ENCODE measurements at regions not wholly inside any gene's neighbourhood (a gene's known extent, or its start where the extent isn't known, plus 50 kb on each side); places are given as distances from the start of the nearest gene placed in this dataset.

DNA sequence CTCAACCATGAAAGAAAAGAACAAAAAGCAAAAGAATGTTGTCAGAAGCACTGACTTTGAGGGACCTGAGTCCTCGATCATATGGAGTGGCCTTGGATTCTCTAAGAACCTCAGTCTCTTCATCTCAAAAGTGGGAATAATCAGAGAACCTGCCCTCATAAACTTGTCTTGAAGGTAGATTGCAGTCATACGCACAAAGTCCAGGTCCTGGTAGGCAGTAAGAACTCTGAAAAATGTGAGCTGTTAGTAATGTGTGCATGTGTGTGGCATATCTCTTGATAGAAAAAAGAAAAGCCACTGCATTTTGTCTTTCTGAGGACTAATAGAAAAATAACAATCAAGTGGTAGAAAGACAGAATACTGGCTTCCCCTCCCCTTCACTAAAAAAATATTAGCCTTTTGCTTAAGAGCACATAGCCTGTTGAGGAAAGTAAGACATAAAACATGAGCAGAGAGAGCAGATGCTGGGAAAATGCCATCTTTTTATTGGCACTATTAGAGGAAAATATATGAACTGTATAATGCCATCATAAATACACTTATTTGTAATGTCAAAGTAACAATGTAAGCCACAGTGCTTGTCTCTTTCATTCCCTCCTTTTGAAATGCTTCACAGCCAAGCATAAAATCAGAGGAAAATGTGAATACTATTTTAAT, 205.1 kb upstream of the TBX3 start:
- TF ChIP-seq, protein P1, sequence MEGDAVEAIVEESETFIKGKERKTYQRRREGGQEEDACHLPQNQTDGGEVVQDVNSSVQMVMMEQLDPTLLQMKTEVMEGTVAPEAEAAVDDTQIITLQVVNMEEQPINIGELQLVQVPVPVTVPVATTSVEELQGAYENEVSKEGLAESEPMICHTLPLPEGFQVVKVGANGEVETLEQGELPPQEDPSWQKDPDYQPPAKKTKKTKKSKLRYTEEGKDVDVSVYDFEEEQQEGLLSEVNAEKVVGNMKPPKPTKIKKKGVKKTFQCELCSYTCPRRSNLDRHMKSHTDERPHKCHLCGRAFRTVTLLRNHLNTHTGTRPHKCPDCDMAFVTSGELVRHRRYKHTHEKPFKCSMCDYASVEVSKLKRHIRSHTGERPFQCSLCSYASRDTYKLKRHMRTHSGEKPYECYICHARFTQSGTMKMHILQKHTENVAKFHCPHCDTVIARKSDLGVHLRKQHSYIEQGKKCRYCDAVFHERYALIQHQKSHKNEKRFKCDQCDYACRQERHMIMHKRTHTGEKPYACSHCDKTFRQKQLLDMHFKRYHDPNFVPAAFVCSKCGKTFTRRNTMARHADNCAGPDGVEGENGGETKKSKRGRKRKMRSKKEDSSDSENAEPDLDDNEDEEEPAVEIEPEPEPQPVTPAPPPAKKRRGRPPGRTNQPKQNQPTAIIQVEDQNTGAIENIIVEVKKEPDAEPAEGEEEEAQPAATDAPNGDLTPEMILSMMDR (IDR thresholded peaks at IDR 0.05), result no peak
- no peak for TF ChIP-seq POLR2A (IDR thresholded peaks at IDR 0.05)
